ENCODE measurements at regions not wholly inside any gene's neighbourhood (a gene's known extent, or its start where the extent isn't known, plus 50 kb on each side); places are given as distances from the start of the nearest gene placed in this dataset.

DNA sequence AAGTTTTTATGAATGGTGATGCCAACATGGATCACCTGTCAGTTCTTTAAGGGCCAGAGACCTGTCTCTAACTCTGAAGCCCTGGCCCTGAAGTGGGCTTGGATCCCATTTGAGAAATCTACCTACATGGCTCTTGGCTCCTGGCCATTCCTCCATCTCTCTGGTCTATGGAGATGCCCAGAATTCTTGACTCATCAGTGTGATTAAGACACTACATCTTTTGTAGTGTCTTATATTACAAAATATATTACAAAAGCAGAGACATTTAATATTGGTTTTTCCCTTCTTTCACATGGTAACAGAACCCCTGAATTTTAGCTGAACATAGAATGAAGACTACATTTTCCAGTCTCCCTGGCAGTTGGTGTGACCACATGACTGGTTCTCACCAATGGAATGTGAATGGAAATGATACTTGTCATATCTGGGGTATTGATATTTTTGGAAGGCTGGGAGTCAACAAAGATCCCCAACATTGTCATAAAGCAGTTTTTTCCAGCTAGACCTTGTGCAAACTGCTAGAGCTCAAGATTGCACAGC lies 198.3 kb downstream of the SREK1 start:
- Mint-ChIP-seq H3K9me3 (ENCODE audit: unreplicated experiment) (no peaks in the 10 kb centered on the region), H3K4me1 (ENCODE audit: low read depth, unreplicated experiment) (no peaks in the 10 kb centered on the region), H3K36me3 (ENCODE audit: low read depth, unreplicated experiment) (no peaks in the 10 kb centered on the region), H3K27ac (ENCODE audit: unreplicated experiment) (no peak overlapping the region), H3K27me3 (ENCODE audit: low read depth, unreplicated experiment) (peaks cover 12% of the 10 kb centered on the region), H3K4me3 (ENCODE audit: unreplicated experiment) (no peak overlapping the region)
- Histone ChIP-seq H3K4me1 (ENCODE audit: insufficient read depth, low read length) (no peaks in the 10 kb centered on the region), H4K20me1 (ENCODE audit: insufficient read depth, low read length) (no peaks in the 10 kb centered on the region), H3K4me2 (ENCODE audit: low read length) (no peak overlapping the region), H3K4me3 (ENCODE audit: insufficient read depth, low read depth, low read length) (no peak overlapping the region), H2AFZ (ENCODE audit: low read depth, low read length) (no peak overlapping the region), H3K27me3 (ENCODE audit: insufficient read depth, low read length) (no peaks in the 10 kb centered on the region), H3K9ac (ENCODE audit: low read length) (no peak overlapping the region), H3K79me2 (ENCODE audit: insufficient read depth, low read length) (no peaks in the 10 kb centered on the region), H3K36me3 (ENCODE audit: insufficient read depth, low read length) (no peaks in the 10 kb centered on the region), H3K27ac (ENCODE audit: low read depth, low read length) (no peak overlapping the region), H3K9me3 (ENCODE audit: insufficient read depth, low read depth, low read length) (no peaks in the 10 kb centered on the region)
- TF ChIP-seq, protein P1, sequence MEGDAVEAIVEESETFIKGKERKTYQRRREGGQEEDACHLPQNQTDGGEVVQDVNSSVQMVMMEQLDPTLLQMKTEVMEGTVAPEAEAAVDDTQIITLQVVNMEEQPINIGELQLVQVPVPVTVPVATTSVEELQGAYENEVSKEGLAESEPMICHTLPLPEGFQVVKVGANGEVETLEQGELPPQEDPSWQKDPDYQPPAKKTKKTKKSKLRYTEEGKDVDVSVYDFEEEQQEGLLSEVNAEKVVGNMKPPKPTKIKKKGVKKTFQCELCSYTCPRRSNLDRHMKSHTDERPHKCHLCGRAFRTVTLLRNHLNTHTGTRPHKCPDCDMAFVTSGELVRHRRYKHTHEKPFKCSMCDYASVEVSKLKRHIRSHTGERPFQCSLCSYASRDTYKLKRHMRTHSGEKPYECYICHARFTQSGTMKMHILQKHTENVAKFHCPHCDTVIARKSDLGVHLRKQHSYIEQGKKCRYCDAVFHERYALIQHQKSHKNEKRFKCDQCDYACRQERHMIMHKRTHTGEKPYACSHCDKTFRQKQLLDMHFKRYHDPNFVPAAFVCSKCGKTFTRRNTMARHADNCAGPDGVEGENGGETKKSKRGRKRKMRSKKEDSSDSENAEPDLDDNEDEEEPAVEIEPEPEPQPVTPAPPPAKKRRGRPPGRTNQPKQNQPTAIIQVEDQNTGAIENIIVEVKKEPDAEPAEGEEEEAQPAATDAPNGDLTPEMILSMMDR (IDR thresholded peaks at IDR 0.05; ENCODE audit: insufficient read depth, low read depth, low read length): no peak
- no peak for TF ChIP-seq EZH2 (IDR thresholded peaks at IDR 0.05; ENCODE audit: insufficient read depth, low read length)
- FAIRE-seq (no peak), DNase-seq (ENCODE audit: low read depth) (no peak)

DNA sequence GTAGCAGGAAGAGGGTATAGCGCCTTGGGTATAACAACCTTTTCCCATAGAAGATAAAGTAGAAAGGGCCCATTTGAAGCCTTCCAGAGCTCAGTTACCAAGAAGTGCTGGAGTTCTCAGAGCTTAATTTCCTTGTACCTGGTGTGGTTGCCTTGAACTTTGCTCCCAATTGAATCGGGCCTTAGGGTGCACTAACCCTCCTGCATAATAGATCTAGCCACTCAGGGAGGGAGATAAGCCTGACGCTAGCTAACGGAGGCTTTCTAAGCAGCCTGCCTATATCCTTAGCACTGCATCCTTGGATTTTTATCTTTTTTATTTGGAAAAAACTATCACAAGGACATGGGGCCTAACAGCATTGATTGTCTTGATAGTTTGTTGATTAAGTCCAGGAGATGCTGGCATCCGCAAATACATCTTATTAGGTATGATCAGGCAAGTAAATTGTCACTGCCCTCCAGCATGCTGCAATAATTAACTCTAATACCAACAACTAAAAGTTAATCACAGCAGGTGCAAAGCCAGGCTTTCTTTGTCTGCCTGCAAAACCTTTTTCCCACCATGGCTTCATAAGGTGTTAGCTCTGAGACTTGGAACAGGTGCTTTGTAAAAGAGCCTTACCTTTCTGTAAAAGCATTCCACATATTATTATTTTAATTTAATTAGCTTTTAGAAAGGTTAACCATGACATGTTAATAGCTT lies 199.4 kb downstream of the SREK1 start:
- H3K36me3 ChIP-seq (ENCODE audit: insufficient read depth, low read length): no peaks in the 10 kb centered on the region
- H3K4me3 Mint-ChIP-seq (ENCODE audit: unreplicated experiment): no peak overlapping the region
- no peaks in the 10 kb centered on the region for H3K4me1 ChIP-seq (ENCODE audit: insufficient read depth, low read length)
- no peak overlapping the region for H3K4me3 ChIP-seq (ENCODE audit: insufficient read depth, low read depth, low read length)
- no peaks in the 10 kb centered on the region for H3K4me1 Mint-ChIP-seq (ENCODE audit: low read depth, unreplicated experiment)
- H3K4me2 ChIP-seq (ENCODE audit: low read length): no peak overlapping the region
- peaks cover 12% of the 10 kb centered on the region for H3K27me3 Mint-ChIP-seq (ENCODE audit: low read depth, unreplicated experiment)
- no peaks in the 10 kb centered on the region for H4K20me1 ChIP-seq (ENCODE audit: insufficient read depth, low read length)
- H3K9ac ChIP-seq (ENCODE audit: low read length): no peak overlapping the region
- no peak overlapping the region for H2AFZ ChIP-seq (ENCODE audit: low read depth, low read length)
- no peaks in the 10 kb centered on the region for H3K36me3 Mint-ChIP-seq (ENCODE audit: low read depth, unreplicated experiment)
- no peaks in the 10 kb centered on the region for H3K79me2 ChIP-seq (ENCODE audit: insufficient read depth, low read length)
- H3K27ac ChIP-seq (ENCODE audit: low read depth, low read length): no peak overlapping the region
- no peaks in the 10 kb centered on the region for H3K9me3 Mint-ChIP-seq (ENCODE audit: unreplicated experiment)
- FAIRE-seq: no peak
- no peak for DNase-seq (ENCODE audit: low read depth)
- H3K27ac Mint-ChIP-seq (ENCODE audit: unreplicated experiment): no peak overlapping the region
- H3K27me3 ChIP-seq (ENCODE audit: insufficient read depth, low read length): no peaks in the 10 kb centered on the region
- H3K9me3 ChIP-seq (ENCODE audit: insufficient read depth, low read depth, low read length): no peaks in the 10 kb centered on the region
- no peak for TF ChIP-seq EZH2 (IDR thresholded peaks at IDR 0.05; ENCODE audit: insufficient read depth, low read length)
- TF ChIP-seq, protein P1 (IDR thresholded peaks at IDR 0.05; ENCODE audit: insufficient read depth, low read depth, low read length): no peak

DNA sequence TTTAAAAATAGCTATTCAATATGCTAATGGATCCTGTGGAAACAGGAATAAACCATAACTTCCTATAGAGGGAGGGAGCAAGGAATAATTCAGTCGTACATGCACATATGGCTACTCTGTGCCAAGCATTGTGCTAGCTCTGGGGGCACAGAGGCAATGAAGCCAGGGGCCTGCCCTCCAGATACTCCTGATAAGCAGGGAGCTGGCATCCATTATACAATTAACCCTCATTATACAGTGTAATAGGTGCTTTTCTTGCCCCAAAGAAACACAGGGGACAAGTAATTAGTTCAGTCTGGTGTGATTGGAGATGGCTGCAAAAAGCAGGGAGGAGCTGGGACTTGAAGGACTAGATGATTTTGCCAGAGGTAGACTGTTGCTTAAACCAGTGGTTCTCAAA lies 200.4 kb downstream of the SREK1 start:
- no peak for DNase-seq (ENCODE audit: low read depth)
- Mint-ChIP-seq H3K4me3 (ENCODE audit: unreplicated experiment) (no peak overlapping the region), H3K4me1 (ENCODE audit: low read depth, unreplicated experiment) (no peaks in the 10 kb centered on the region), H3K27ac (ENCODE audit: unreplicated experiment) (no peak overlapping the region), H3K9me3 (ENCODE audit: unreplicated experiment) (no peaks in the 10 kb centered on the region), H3K27me3 (ENCODE audit: low read depth, unreplicated experiment) (peaks cover 14% of the 10 kb centered on the region), H3K36me3 (ENCODE audit: low read depth, unreplicated experiment) (no peaks in the 10 kb centered on the region)
- Histone ChIP-seq H3K9me3 (ENCODE audit: insufficient read depth, low read depth, low read length) (no peaks in the 10 kb centered on the region), H3K27ac (ENCODE audit: low read depth, low read length) (no peak overlapping the region), H3K4me3 (ENCODE audit: insufficient read depth, low read depth, low read length) (no peak overlapping the region), H3K4me1 (ENCODE audit: insufficient read depth, low read length) (no peaks in the 10 kb centered on the region), H3K27me3 (ENCODE audit: insufficient read depth, low read length) (no peaks in the 10 kb centered on the region), H4K20me1 (ENCODE audit: insufficient read depth, low read length) (no peaks in the 10 kb centered on the region), H3K4me2 (ENCODE audit: low read length) (no peak overlapping the region), H2AFZ (ENCODE audit: low read depth, low read length) (no peak overlapping the region), H3K9ac (ENCODE audit: low read length) (no peak overlapping the region), H3K79me2 (ENCODE audit: insufficient read depth, low read length) (no peaks in the 10 kb centered on the region), H3K36me3 (ENCODE audit: insufficient read depth, low read length) (no peaks in the 10 kb centered on the region)
- no peak for FAIRE-seq
- TF ChIP-seq, protein P1 (IDR thresholded peaks at IDR 0.05; ENCODE audit: insufficient read depth, low read depth, low read length): no peak
- no peak for TF ChIP-seq EZH2 (IDR thresholded peaks at IDR 0.05; ENCODE audit: insufficient read depth, low read length)

Measured in astrocyte (in vitro differentiated cells and primary cell).